ENCODE measurements at regions not wholly inside any gene's neighbourhood (a gene's known extent, or its start where the extent isn't known, plus 50 kb on each side); places are given as distances from the start of the nearest gene placed in this dataset.
"Not testable (repeated sequence)": the region's sequence is repeated elsewhere in the genome, so short reads cannot be mapped to it uniquely, and the experiment has no call there.

DNA sequence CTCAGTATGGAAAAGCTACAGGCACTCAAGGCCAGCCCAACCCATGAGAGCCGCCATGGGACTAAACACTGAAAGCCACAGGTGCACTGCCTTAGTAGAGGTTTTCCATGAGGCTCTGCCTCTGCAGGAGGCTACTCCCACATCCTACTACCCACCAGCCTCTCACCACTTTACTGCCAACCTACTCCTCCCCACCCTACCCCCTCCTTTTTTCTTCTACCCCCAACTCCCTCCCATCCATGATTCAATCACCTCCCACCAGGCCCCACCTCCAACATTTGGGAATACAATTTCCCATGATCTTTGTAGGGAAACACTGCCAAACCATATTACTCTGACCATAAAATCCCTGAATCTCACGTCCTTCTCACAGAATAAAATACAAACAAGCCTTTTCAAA, 101.6 kb upstream of the CTSV start:
- peaks cover 3% of the 10 kb centered on the region for H3K36me3 Mint-ChIP-seq (ENCODE audit: insufficient read depth)
- no peaks in the 10 kb centered on the region for H3K9me3 Mint-ChIP-seq (ENCODE audit: low read depth)
- DNase-seq (ENCODE audit: low spot score, unreplicated experiment), result no peak
- no peak overlapping the region for H3K27ac Mint-ChIP-seq
- H3K4me1 Mint-ChIP-seq (ENCODE audit: low read depth), result peaks cover 5% of the 10 kb centered on the region
- no peak overlapping the region for H3K4me3 Mint-ChIP-seq (ENCODE audit: low read depth)
- H3K27me3 Mint-ChIP-seq, result no peaks in the 10 kb centered on the region
- TF ChIP-seq CTCF (IDR thresholded peaks at IDR 0.05; ENCODE audit: unreplicated experiment), result no peak

- Mint-ChIP-seq H3K36me3 (ENCODE audit: insufficient read depth) (peaks cover 5% of the 10 kb centered on the region), H3K4me3 (ENCODE audit: low read depth) (no peak overlapping the region), H3K4me1 (ENCODE audit: low read depth) (peaks cover 3% of the 10 kb centered on the region), H3K9me3 (ENCODE audit: low read depth) (no peaks in the 10 kb centered on the region), H3K27ac (no peak overlapping the region), H3K27me3 (no peaks in the 10 kb centered on the region)
- TF ChIP-seq CTCF (IDR thresholded peaks at IDR 0.05; ENCODE audit: unreplicated experiment), result no peak
- DNase-seq (ENCODE audit: low spot score, unreplicated experiment), result no peak
Measured at GRCh38 chr9:97136421-97136820, 97.5 kb upstream of the CTSV start.

DNA sequence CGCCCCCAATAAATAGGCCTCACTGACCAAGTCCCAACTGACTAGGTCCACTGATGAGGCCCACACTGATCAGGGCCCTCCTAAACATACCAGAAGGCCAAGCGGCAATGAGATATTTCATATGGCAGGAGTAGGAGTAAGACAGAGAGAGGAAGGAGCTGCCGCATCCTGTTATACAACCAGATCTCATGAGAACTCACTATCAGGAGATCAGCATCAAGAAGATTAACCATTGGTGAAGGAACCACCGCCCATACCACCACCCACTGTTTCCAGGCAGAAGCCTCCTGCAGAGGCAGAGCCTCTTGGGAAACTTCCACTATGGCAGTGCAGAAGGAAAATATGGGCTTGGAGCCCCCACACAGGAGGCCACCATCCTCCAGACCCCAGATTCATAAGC, 95.0 kb upstream of the CTSV start:
- H3K4me3 Mint-ChIP-seq (ENCODE audit: low read depth); H3K27me3 Mint-ChIP-seq; H3K4me1 Mint-ChIP-seq (ENCODE audit: low read depth); H3K27ac Mint-ChIP-seq; DNase-seq (ENCODE audit: low spot score, unreplicated experiment); H3K9me3 Mint-ChIP-seq (ENCODE audit: low read depth): not testable (repeated sequence)
- peaks cover 11% of the 10 kb centered on the region for H3K36me3 Mint-ChIP-seq (ENCODE audit: insufficient read depth)

DNA sequence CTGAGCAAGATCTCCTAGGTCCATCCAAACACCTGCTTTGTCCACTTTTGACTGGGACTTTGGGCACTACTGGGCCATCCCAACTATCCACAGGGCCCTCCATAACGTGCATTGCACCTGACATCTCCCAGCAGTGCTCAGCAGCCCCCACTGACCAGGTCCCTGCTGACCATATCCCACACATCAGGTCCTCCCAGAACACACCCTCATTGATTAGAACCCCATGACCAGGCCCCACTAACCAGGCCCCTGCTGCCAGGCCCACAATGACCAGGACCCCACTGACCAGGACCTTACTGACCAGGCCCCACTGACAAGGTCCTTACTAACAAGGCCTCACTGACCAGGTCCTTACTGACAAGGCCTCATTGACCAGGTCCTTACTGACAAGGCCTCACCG, 93.9 kb upstream of the CTSV start:
- Mint-ChIP-seq H3K27me3 (no peaks in the 10 kb centered on the region), H3K27ac (peak overlapping the region; percentile 29), H3K9me3 (ENCODE audit: low read depth) (no peaks in the 10 kb centered on the region), H3K4me3 (ENCODE audit: low read depth) (no peak overlapping the region), H3K4me1 (ENCODE audit: low read depth) (peaks cover 6% of the 10 kb centered on the region), H3K36me3 (ENCODE audit: insufficient read depth) (peaks cover 10% of the 10 kb centered on the region)
- no peak for TF ChIP-seq CTCF (IDR thresholded peaks at IDR 0.05; ENCODE audit: unreplicated experiment)
- no peak for DNase-seq (ENCODE audit: low spot score, unreplicated experiment)

DNA sequence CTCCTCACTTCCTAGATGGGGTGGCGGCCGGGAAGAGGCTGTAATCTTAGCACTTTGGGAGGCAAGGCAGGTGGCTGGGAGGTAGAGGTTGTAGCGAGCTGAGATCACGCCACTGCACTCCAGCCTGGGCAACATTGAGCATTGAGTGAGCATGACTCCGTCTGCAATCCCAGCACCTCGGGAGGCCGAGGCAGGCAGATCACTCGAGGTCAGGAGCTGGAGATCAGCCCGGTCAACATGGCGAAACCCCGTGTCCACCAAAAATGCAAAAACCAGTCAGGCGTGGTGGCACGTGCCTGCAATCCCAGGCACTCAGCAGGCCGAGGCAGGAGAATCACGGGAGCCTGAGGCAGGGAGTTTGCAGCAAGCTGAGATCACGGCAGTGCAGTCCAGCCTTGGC, 91.9 kb upstream of the CTSV start:
- not testable (repeated sequence) for H3K4me1 Mint-ChIP-seq (ENCODE audit: low read depth); H3K27ac Mint-ChIP-seq; H3K9me3 Mint-ChIP-seq (ENCODE audit: low read depth); H3K27me3 Mint-ChIP-seq; DNase-seq (ENCODE audit: low spot score, unreplicated experiment); H3K4me3 Mint-ChIP-seq (ENCODE audit: low read depth)
- peaks cover 20% of the 10 kb centered on the region for H3K36me3 Mint-ChIP-seq (ENCODE audit: insufficient read depth)

- H3K27ac Mint-ChIP-seq; DNase-seq (ENCODE audit: low spot score, unreplicated experiment); H3K27me3 Mint-ChIP-seq; H3K9me3 Mint-ChIP-seq (ENCODE audit: low read depth); H3K4me3 Mint-ChIP-seq (ENCODE audit: low read depth); H3K4me1 Mint-ChIP-seq (ENCODE audit: low read depth): not testable (repeated sequence)
- peaks cover 20% of the 10 kb centered on the region for H3K36me3 Mint-ChIP-seq (ENCODE audit: insufficient read depth)
Measured at GRCh38 chr9:97130387-97130786, 91.4 kb upstream of the CTSV start.

- DNase-seq (ENCODE audit: low spot score, unreplicated experiment), result no peak
- H3K4me1 Mint-ChIP-seq (ENCODE audit: low read depth), result peaks cover 8% of the 10 kb centered on the region
- H3K36me3 Mint-ChIP-seq (ENCODE audit: insufficient read depth), result peaks cover 20% of the 10 kb centered on the region
- H3K9me3 Mint-ChIP-seq (ENCODE audit: low read depth), result peaks cover 5% of the 10 kb centered on the region
- no peak overlapping the region for H3K4me3 Mint-ChIP-seq (ENCODE audit: low read depth)
- no peak overlapping the region for H3K27ac Mint-ChIP-seq
- no peaks in the 10 kb centered on the region for H3K27me3 Mint-ChIP-seq
- TF ChIP-seq CTCF (IDR thresholded peaks at IDR 0.05; ENCODE audit: unreplicated experiment), result no peak
Measured at GRCh38 chr9:97128919-97129318, 90.0 kb upstream of the CTSV start.

All from progenitor cell of endocrine pancreas (in vitro differentiated cells).